Iris pigment epithelial cell (primary cell): ENCODE measurements at regions not wholly inside any gene's neighbourhood (a gene's known extent, or its start where the extent isn't known, plus 50 kb on each side); places are given as distances from the start of the nearest gene placed in this dataset.
"Not testable (repeated sequence)": the region's sequence is repeated elsewhere in the genome, so short reads cannot be mapped to it uniquely, and the experiment has no call there.

ENCODE experiments used
- DNase-seq: peaks from one replicate; pipeline ENCODE4 v3.0.0-alpha.2; 2011; ENCODE audit warnings: low read depth

- DNase-seq, result not testable (repeated sequence)
These were observed 117.0 kb downstream of the SDHAF3 start for GRCh38 chr7:97234494-97234893.

GRCh38 chr7:97246317-97246716 lies 128.8 kb downstream of the SDHAF3 start:
- no peak for DNase-seq

GRCh38 chr7:97258187-97258586 lies 140.7 kb downstream of the SDHAF3 start:
- not testable (repeated sequence) for DNase-seq

- DNase-seq, result peak; percentile 52
These were observed 152.2 kb downstream of the SDHAF3 start for GRCh38 chr7:97269741-97270140.

- DNase-seq, result peak; percentile 4
These were observed 152.8 kb downstream of the SDHAF3 start for GRCh38 chr7:97270280-97270679.

- DNase-seq, result no peak
These were observed 154.1 kb downstream of the SDHAF3 start for GRCh38 chr7:97271619-97272018.

- no peak for DNase-seq
These were observed 154.9 kb downstream of the SDHAF3 start for GRCh38 chr7:97272237-97272975.

GRCh38 chr7:97275475-97275874 lies 158.0 kb downstream of the SDHAF3 start:
- peak; percentile 10 for DNase-seq

GRCh38 chr7:97280950-97281349 lies 163.5 kb downstream of the SDHAF3 start:
- no peak for DNase-seq

- no peak for DNase-seq
These were observed 167.8 kb downstream of the SDHAF3 start for GRCh38 chr7:97285348-97285747.

- DNase-seq, result no peak
These were observed 175.5 kb downstream of the SDHAF3 start for GRCh38 chr7:97293031-97293430.

GRCh38 chr7:97298561-97298960 lies 181.1 kb downstream of the SDHAF3 start:
- peak; percentile 73 for DNase-seq

- DNase-seq, result no peak
These were observed 188.1 kb downstream of the SDHAF3 start for GRCh38 chr7:97305589-97305988.

- peak; percentile 90 for DNase-seq
These were observed 190.1 kb downstream of the SDHAF3 start for GRCh38 chr7:97307521-97308108.

- DNase-seq, result no peak
These were observed 196.4 kb downstream of the SDHAF3 start for GRCh38 chr7:97313900-97314299.

- peak; percentile 7 for DNase-seq
These were observed 200.1 kb downstream of the SDHAF3 start for GRCh38 chr7:97317575-97317974.

GRCh38 chr7:97329871-97330270 lies 212.4 kb downstream of the SDHAF3 start:
- not testable (repeated sequence) for DNase-seq

- DNase-seq, result no peak
These were observed 220.4 kb downstream of the SDHAF3 start for GRCh38 chr7:97337849-97338248.

- DNase-seq, result no peak
These were observed 225.0 kb downstream of the SDHAF3 start for GRCh38 chr7:97342512-97342911.

GRCh38 chr7:97346349-97346748 lies 228.9 kb downstream of the SDHAF3 start:
- no peak for DNase-seq

- DNase-seq, result no peak
These were observed 234.0 kb downstream of the SDHAF3 start for GRCh38 chr7:97351488-97351887.

GRCh38 chr7:97357459-97357858 lies 240.0 kb downstream of the SDHAF3 start:
- no peak for DNase-seq

GRCh38 chr7:97372882-97373281 lies 255.4 kb downstream of the SDHAF3 start:
- no peak for DNase-seq

GRCh38 chr7:97373736-97374135 lies 256.2 kb downstream of the SDHAF3 start:
- no peak for DNase-seq
